DND-41 (cell line): ENCODE measurements at regions not wholly inside any gene's neighbourhood (a gene's known extent, or its start where the extent isn't known, plus 50 kb on each side); places are given as distances from the start of the nearest gene placed in this dataset.
"Not testable (repeated sequence)": the region's sequence is repeated elsewhere in the genome, so short reads cannot be mapped to it uniquely, and the experiment has no call there.

ENCODE experiments used
- ATAC-seq: fragments of 200-7000 bp; cut with Tn5 transposase; 3 replicates; pipeline ENCODE4 v1.9.1; 2021; ENCODE audit warnings: low read depth; ENCODE audit not compliant: insufficient read depth
- DNase-seq: peaks from one replicate; pipeline ENCODE4 v3.0.0-alpha.2; 2020
- H2AFZ ChIP-seq: 2 replicates; pipeline ENCODE4 v1.6.0; 2012; ENCODE audit warnings: low read depth, low read length
- H3K27ac ChIP-seq: 2 replicates; pipeline ENCODE4 v1.5.1; 2012; ENCODE audit warnings: low read length, inconsistent platforms
- H3K27me3 ChIP-seq: fragments of 200-600 bp; sonication (generic); 2 replicates; pipeline ENCODE4 v1.6.0; 2012; ENCODE audit warnings: low read length, mild to moderate bottlenecking, inconsistent platforms; ENCODE audit not compliant: insufficient read depth, poor library complexity
- H3K36me3 ChIP-seq: 2 replicates; pipeline ENCODE4 v1.5.1; 2012; ENCODE audit warnings: low read length, inconsistent platforms; ENCODE audit not compliant: insufficient read depth
- H3K4me1 ChIP-seq: 2 replicates; pipeline ENCODE4 v1.5.1; 2012; ENCODE audit warnings: mild to moderate bottlenecking, low read length; ENCODE audit not compliant: insufficient read depth
- H3K4me2 ChIP-seq: 2 replicates; pipeline ENCODE4 v1.6.0; 2012; ENCODE audit warnings: mild to moderate bottlenecking, moderate library complexity, low read length, inconsistent platforms; ENCODE audit not compliant: insufficient read depth
- H3K4me3 ChIP-seq, 2 experiments: fragments of 200-600 bp in 1 of 2; shearing (Covaris generic) in 1 of 2; 2 replicates each; pipeline ENCODE4 v1.5.1; 2012 to 2016; ENCODE audit warnings: inconsistent platforms in 2 of 2, low read length in 2 of 2, mild to moderate bottlenecking in 2 of 2, low read depth in 1 of 2, moderate library complexity in 1 of 2
- H3K79me2 ChIP-seq: 2 replicates; pipeline ENCODE4 v1.6.0; 2012; ENCODE audit warnings: low read length, inconsistent platforms; ENCODE audit not compliant: insufficient read depth
- H3K9ac ChIP-seq: 2 replicates; pipeline ENCODE4 v1.6.0; 2012; ENCODE audit warnings: low read depth, mild to moderate bottlenecking, inconsistent platforms, low read length, moderate library complexity
- H3K9me3 ChIP-seq: 2 replicates; pipeline ENCODE4 v1.5.1; 2012; ENCODE audit warnings: low read length, moderate library complexity, mild to moderate bottlenecking, inconsistent platforms; ENCODE audit not compliant: insufficient read depth, severe bottlenecking
- H4K20me1 ChIP-seq: 2 replicates; pipeline ENCODE4 v1.6.0; 2012; ENCODE audit warnings: low read length; ENCODE audit not compliant: insufficient read depth
- EZH2 ChIP-seq: IDR thresholded peaks from 3 replicates; pipeline ENCODE4 v1.6.1; 2012; ENCODE audit warnings: borderline replicate concordance, low read depth, mild to moderate bottlenecking, moderate library complexity, low read length, inconsistent platforms; ENCODE audit not compliant: severe bottlenecking
- TF ChIP-seq, protein P1 (sequence below): IDR thresholded peaks from 2 replicates; pipeline ENCODE4 v1.5.1; 2012; ENCODE audit warnings: borderline replicate concordance, low read length, moderate library complexity, mild to moderate bottlenecking; ENCODE audit not compliant: poor library complexity, severe bottlenecking; ENCODE audit errors: extremely low read depth

GRCh38 chr7:32785365-32785944, 106.1 kb downstream of the KBTBD2 start:
- not testable (repeated sequence) for H3K27ac ChIP-seq, H2AFZ ChIP-seq, H3K9me3 ChIP-seq, H3K4me1 ChIP-seq, H3K9ac ChIP-seq, H3K4me3 ChIP-seq, ATAC-seq, DNase-seq, H3K79me2 ChIP-seq, H3K36me3 ChIP-seq, H3K4me2 ChIP-seq, H3K27me3 ChIP-seq, H4K20me1 ChIP-seq

DNA sequence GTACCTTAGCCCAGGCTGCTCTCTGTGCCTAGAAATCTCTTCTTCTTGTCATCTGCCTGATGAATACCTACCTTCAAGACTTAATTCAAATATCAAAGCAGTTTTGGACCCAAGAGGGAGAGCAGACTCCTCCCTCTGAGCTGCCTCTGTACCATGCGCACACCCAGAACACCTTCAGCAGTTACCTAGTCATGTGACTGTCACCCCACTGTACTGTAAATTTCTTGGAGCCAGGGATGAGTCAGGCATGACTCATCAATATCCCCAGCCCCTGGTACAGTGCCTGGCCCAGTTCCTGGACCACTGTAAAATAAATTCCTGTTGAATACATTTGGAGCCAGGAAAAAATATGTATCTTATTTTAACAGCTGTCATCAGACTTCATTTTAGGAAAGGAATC, 111.7 kb downstream of the KBTBD2 start:
- not testable (repeated sequence) for H2AFZ ChIP-seq, H3K36me3 ChIP-seq, H3K9ac ChIP-seq, H3K27me3 ChIP-seq, H4K20me1 ChIP-seq, ATAC-seq, H3K4me3 ChIP-seq, DNase-seq, H3K79me2 ChIP-seq, H3K4me1 ChIP-seq, H3K4me2 ChIP-seq, H3K27ac ChIP-seq, H3K9me3 ChIP-seq

DNA sequence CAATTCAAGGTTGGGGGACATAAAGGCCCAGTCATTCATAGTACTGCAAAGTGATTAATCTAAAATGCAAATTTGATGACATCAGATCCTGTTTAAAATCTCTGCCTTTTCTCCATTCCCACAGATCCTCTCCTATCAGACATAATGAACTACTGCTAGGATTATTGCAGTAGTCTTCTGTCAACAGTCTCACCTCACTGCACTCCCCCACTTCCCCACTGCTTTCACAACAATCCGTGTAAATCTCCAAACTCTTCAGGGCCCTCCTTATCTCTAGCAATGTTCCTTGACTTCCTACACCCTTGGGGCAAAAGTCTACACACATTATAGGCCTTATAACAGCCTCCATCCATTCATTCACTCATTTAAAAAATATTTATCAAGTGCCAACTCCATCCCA, 112.4 kb downstream of the KBTBD2 start:
- Histone ChIP-seq H3K4me3 (no peak overlapping the region), H3K27ac (no peak overlapping the region), H4K20me1 (no peaks in the 10 kb centered on the region), H3K4me1 (no peaks in the 10 kb centered on the region), H3K36me3 (no peaks in the 10 kb centered on the region), H3K27me3 (no peaks in the 10 kb centered on the region), H3K4me2 (no peak overlapping the region), H3K79me2 (no peaks in the 10 kb centered on the region), H3K9ac (no peak overlapping the region), H3K9me3 (no peaks in the 10 kb centered on the region), H2AFZ (no peak overlapping the region)
- TF ChIP-seq EZH2: no peak
- TF ChIP-seq, protein P1, sequence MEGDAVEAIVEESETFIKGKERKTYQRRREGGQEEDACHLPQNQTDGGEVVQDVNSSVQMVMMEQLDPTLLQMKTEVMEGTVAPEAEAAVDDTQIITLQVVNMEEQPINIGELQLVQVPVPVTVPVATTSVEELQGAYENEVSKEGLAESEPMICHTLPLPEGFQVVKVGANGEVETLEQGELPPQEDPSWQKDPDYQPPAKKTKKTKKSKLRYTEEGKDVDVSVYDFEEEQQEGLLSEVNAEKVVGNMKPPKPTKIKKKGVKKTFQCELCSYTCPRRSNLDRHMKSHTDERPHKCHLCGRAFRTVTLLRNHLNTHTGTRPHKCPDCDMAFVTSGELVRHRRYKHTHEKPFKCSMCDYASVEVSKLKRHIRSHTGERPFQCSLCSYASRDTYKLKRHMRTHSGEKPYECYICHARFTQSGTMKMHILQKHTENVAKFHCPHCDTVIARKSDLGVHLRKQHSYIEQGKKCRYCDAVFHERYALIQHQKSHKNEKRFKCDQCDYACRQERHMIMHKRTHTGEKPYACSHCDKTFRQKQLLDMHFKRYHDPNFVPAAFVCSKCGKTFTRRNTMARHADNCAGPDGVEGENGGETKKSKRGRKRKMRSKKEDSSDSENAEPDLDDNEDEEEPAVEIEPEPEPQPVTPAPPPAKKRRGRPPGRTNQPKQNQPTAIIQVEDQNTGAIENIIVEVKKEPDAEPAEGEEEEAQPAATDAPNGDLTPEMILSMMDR: no peak
- DNase-seq: no peak
- no peak for ATAC-seq

DNA sequence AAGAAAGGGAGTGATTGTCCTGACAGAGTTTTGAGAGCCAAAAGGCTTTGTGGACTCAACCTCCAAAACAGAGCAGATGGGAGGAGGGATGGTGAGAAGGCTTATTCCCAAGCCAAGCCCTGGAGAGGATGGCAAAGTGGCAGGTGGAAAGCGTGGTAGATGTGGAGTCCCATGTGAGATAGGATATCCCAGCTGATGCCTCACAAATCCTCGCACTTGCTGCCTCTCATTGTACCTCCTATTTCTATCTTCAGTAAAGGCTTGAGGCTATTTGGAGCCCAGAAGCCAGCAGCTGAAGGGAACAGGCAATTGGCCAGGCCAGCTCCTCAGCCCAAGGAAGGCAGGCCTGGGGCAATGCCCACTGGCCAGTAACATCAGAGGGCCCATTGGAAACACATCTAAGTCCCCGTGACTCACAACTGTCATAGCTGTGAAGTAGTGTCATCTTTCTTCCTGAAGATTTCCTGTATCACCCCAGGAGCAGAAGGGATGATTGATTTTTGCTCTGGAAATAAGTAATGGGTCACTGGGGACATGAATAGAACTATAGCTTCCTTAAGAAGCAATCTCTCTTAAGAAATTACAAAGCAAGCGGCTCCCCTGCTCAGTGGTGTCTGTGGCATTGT, 114.4 kb downstream of the KBTBD2 start:
- H4K20me1 ChIP-seq, H3K79me2 ChIP-seq, H3K9ac ChIP-seq, H2AFZ ChIP-seq, H3K27me3 ChIP-seq, H3K4me3 ChIP-seq, H3K27ac ChIP-seq, H3K4me2 ChIP-seq, H3K4me1 ChIP-seq, ATAC-seq, H3K9me3 ChIP-seq, DNase-seq, H3K36me3 ChIP-seq: not testable (repeated sequence)

- not testable (repeated sequence) for H3K9me3 ChIP-seq, ATAC-seq, H3K4me2 ChIP-seq, H2AFZ ChIP-seq, H3K27me3 ChIP-seq, DNase-seq, H3K36me3 ChIP-seq, H3K4me1 ChIP-seq, H4K20me1 ChIP-seq, H3K27ac ChIP-seq, H3K4me3 ChIP-seq, H3K9ac ChIP-seq, H3K79me2 ChIP-seq
Measured at GRCh38 chr7:32776318-32776717, 115.2 kb downstream of the KBTBD2 start.

GRCh38 chr7:32775809-32776208, 115.8 kb downstream of the KBTBD2 start:
- H3K79me2 ChIP-seq, DNase-seq, H2AFZ ChIP-seq, H3K36me3 ChIP-seq, H3K9ac ChIP-seq, H3K9me3 ChIP-seq, H3K27me3 ChIP-seq, ATAC-seq, H4K20me1 ChIP-seq, H3K4me1 ChIP-seq, H3K4me2 ChIP-seq, H3K27ac ChIP-seq, H3K4me3 ChIP-seq: not testable (repeated sequence)
